Endothelial cell of umbilical vein (primary cell): ENCODE measurements at regions not wholly inside any gene's neighbourhood (a gene's known extent, or its start where the extent isn't known, plus 50 kb on each side); places are given as distances from the start of the nearest gene placed in this dataset.

ENCODE experiments used
- BruUV-seq: library from RNA; stranded (reverse); fragments of 400-500 nt; replicated peaks from 2 replicates; lab custom pipeline; 2021; lab: Mats Ljungman, UMichigan
- CTCF ChIA-PET: fragments of 300-600, 350-600 bp; sonication (Branson Sonifier 250); formaldehyde crosslinking; loops from one replicate; lab custom pipeline; 2021; ENCODE audit warnings: antibody characterized with exemption, inconsistent platforms; lab: Charles Lee
- POLR2A ChIA-PET: fragments of 300-600, 350-600 bp; sonication (Branson Sonifier 250); formaldehyde crosslinking; loops from one replicate; lab custom pipeline; 2021; ENCODE audit warnings: antibody characterized with exemption, inconsistent platforms; lab: Charles Lee
- DNase-seq: peaks from one replicate; pipeline ENCODE4 v3.0.0-alpha.2; 2011; ENCODE audit warnings: low read depth, low spot score
- FAIRE-seq: peaks from 2 replicates; lab custom pipeline; 2011; peaks lifted over from hg19 to GRCh38; lab: Jason Lieb, UNC
- H2AFZ ChIP-seq: 2 replicates; pipeline ENCODE4 v1.6.0; 2012; ENCODE audit warnings: low read depth, low read length, control low read depth, inconsistent platforms
- H3K27ac ChIP-seq: 2 replicates; pipeline ENCODE4 v1.5.1; 2011; ENCODE audit warnings: low read depth, mild to moderate bottlenecking, control low read depth, low read length, moderate library complexity; ENCODE audit not compliant: insufficient read depth
- H3K27me3 ChIP-seq, 2 experiments: 2 replicates each; pipeline versions ENCODE4 v1.6.0 to v1.6.1; 2011; ENCODE audit warnings: low read length in 2 of 2, mixed read lengths in 1 of 2; ENCODE audit not compliant: control insufficient read depth in 2 of 2, insufficient read depth in 2 of 2
- H3K36me3 ChIP-seq, 2 experiments: 2 replicates in 1 of 2; 3 replicates in 1 of 2; pipeline ENCODE4 v1.5.1; 2011; ENCODE audit warnings: low read length in 2 of 2, mild to moderate bottlenecking in 1 of 2, moderate library complexity in 1 of 2; ENCODE audit not compliant: control insufficient read depth in 2 of 2, insufficient read depth in 2 of 2; ENCODE audit errors: extremely low read depth in 1 of 2
- H3K4me1 ChIP-seq: 3 replicates; pipeline ENCODE4 v1.5.1; 2011; ENCODE audit warnings: mild to moderate bottlenecking, low read length; ENCODE audit not compliant: control insufficient read depth, insufficient read depth; ENCODE audit errors: extremely low read depth
- H3K4me2 ChIP-seq: 2 replicates; pipeline ENCODE4 v1.6.1; 2011; ENCODE audit warnings: low read length, control low read depth, mixed read lengths; ENCODE audit not compliant: insufficient read depth
- H3K4me3 ChIP-seq, 3 experiments: fragments of 200-600 bp in 1 of 3; sonication (generic), shearing (Covaris generic) in 1 of 3; replicated peaks in 1 of 3; 2 replicates each; pipeline ENCODE4 v1.5.1; 2011 to 2016; ENCODE audit warnings: control low read depth in 3 of 3, low read length in 3 of 3, mild to moderate bottlenecking in 2 of 3, inconsistent platforms in 1 of 3, low read depth in 1 of 3, moderate library complexity in 1 of 3; ENCODE audit not compliant: insufficient read depth in 1 of 3
- H3K79me2 ChIP-seq: 2 replicates; pipeline ENCODE4 v1.6.0; 2012; ENCODE audit warnings: low read length, inconsistent platforms; ENCODE audit not compliant: control insufficient read depth, insufficient read depth
- H3K9ac ChIP-seq: replicated peaks from 2 replicates; pipeline ENCODE3; 2011; ENCODE audit warnings: low read length, control low read depth; ENCODE audit not compliant: insufficient read depth; ENCODE audit errors: extremely low read depth
- H3K9me1 ChIP-seq: replicated peaks from 3 replicates; pipeline ENCODE4 v1.6.0; 2011; ENCODE audit warnings: mild to moderate bottlenecking, low read length; ENCODE audit not compliant: control insufficient read depth, insufficient read depth; ENCODE audit errors: extremely low read depth
- H3K9me3 ChIP-seq: replicated peaks from 2 replicates; pipeline ENCODE4 v1.5.1; 2012; ENCODE audit warnings: low read length, inconsistent platforms; ENCODE audit not compliant: control insufficient read depth, insufficient read depth
- H4K20me1 ChIP-seq: replicated peaks from 2 replicates; pipeline ENCODE3; 2011; ENCODE audit warnings: mild to moderate bottlenecking, low read length; ENCODE audit not compliant: control insufficient read depth, insufficient read depth; ENCODE audit errors: extremely low read depth
- EZH2 ChIP-seq: IDR thresholded peaks from 2 replicates; pipeline ENCODE4 v1.6.1; 2012; ENCODE audit warnings: borderline replicate concordance, low read depth, mild to moderate bottlenecking, moderate library complexity, low read length, inconsistent platforms; ENCODE audit not compliant: severe bottlenecking
- FOS ChIP-seq: IDR thresholded peaks from 2 replicates; pipeline ENCODE4 v1.6.1; 2011; ENCODE audit warnings: mild to moderate bottlenecking, low read length, moderate library complexity, borderline replicate concordance; ENCODE audit not compliant: insufficient read depth
- MYC ChIP-seq: IDR thresholded peaks from one replicate; pipeline ENCODE4 v1.6.1; 2011; ENCODE audit warnings: mild to moderate bottlenecking, low read depth, low read length
- POLR2A ChIP-seq: IDR thresholded peaks from 2 replicates; pipeline ENCODE4 v1.6.1; 2012; ENCODE audit warnings: low read depth, mild to moderate bottlenecking, control low read depth, low read length
- dilution Hi-C: fragments of 300-500 bp; cut with MboI; formaldehyde crosslinking; loops from one replicate; pipeline ENCODE4 v1.15.0; 2019; ENCODE audit warnings: low sequenced_read_pairs; ENCODE audit not compliant: extremely low pct_ligation_motif_present
- intact Hi-C: fragments of 100-400 bp; cut with micrococcal nuclease; formaldehyde crosslinking; loops from one replicate; pipeline ENCODE4 v1.10.0; 2022
- TF ChIP-seq, protein P1 (sequence below): IDR thresholded peaks from 2 replicates; pipeline ENCODE4 v1.6.1; 2011; ENCODE audit not compliant: insufficient read depth, insufficient read length
- TF ChIP-seq, protein P2 (sequence below), 2 donors: IDR thresholded peaks; 1 replicate in 1 of 2; 2 replicates in 1 of 2; pipeline ENCODE4 v1.5.1; 2011; ENCODE audit warnings: low read length in 2 of 2, mild to moderate bottlenecking in 2 of 2, moderate library complexity in 2 of 2, control low read depth in 1 of 2, inconsistent platforms in 1 of 2, low read depth in 1 of 2; ENCODE audit not compliant: insufficient read depth in 1 of 2; ENCODE audit errors: extremely low read depth in 1 of 2

DNA sequence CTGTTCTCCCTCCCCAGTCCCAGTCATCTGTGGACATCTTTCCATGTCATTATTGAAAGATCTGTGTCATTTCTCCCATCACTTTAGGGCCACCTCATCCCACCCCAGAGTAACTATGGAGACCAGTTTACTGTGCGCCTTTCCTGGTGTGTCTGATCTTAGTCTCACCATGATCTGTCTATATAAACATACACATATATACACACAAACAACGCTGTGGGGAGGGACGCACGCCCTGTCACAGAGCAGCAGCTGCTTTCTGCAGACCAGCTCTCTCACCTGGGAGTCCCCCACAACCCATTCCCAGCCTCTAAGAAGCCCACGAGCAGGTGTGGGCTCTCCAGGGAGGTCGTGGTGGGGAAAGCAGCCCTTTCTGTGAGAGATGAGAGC is 68.1 kb upstream of the TOX2 start:
- Histone ChIP-seq H2AFZ (no peak overlapping the region), H3K4me3 (no peak overlapping the region), H3K36me3 (no peaks in the 10 kb centered on the region), H3K27me3 (no peaks in the 10 kb centered on the region), H3K4me2 (no peak overlapping the region), H3K9me3 (no peaks in the 10 kb centered on the region), H4K20me1 (no peaks in the 10 kb centered on the region), H3K27ac (no peak overlapping the region), H3K9me1 (no peaks in the 10 kb centered on the region), H3K79me2 (no peaks in the 10 kb centered on the region), H3K9ac (no peak overlapping the region), H3K4me1 (peaks cover 41% of the 10 kb centered on the region)
- POLR2A ChIA-PET: no interaction called here
- FAIRE-seq: no peak
- DNase-seq: no peak
- CTCF ChIA-PET: interaction anchor here (1.2 to 1.6 kb wide), 2 partner anchors 67 to 243 kb away, joined by 3 read pairs; no protein-coding TSS in a partner anchor
- dilution Hi-C loops (no loop called here), intact Hi-C loops (loop anchor here (10.0 kb wide), 1 partner anchor 392 kb away; the partner anchor contains the start of gene SRSF6)
- TF ChIP-seq FOS (no peak), MYC (no peak), EZH2 (no peak), POLR2A (no peak)
- TF ChIP-seq, protein P1, sequence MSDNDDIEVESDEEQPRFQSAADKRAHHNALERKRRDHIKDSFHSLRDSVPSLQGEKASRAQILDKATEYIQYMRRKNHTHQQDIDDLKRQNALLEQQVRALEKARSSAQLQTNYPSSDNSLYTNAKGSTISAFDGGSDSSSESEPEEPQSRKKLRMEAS: no peak
- TF ChIP-seq, protein P2, sequence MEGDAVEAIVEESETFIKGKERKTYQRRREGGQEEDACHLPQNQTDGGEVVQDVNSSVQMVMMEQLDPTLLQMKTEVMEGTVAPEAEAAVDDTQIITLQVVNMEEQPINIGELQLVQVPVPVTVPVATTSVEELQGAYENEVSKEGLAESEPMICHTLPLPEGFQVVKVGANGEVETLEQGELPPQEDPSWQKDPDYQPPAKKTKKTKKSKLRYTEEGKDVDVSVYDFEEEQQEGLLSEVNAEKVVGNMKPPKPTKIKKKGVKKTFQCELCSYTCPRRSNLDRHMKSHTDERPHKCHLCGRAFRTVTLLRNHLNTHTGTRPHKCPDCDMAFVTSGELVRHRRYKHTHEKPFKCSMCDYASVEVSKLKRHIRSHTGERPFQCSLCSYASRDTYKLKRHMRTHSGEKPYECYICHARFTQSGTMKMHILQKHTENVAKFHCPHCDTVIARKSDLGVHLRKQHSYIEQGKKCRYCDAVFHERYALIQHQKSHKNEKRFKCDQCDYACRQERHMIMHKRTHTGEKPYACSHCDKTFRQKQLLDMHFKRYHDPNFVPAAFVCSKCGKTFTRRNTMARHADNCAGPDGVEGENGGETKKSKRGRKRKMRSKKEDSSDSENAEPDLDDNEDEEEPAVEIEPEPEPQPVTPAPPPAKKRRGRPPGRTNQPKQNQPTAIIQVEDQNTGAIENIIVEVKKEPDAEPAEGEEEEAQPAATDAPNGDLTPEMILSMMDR (IDR thresholded peaks at IDR 0.05; ENCODE audit: extremely low read depth in 1 of 2, insufficient read depth in 1 of 2, low read depth in 1 of 2, low read length in 2 of 2): no peak
- no TSS peak for BruUV-seq
